Astrocyte (in vitro differentiated cells and primary cell): ENCODE measurements at regions not wholly inside any gene's neighbourhood (a gene's known extent, or its start where the extent isn't known, plus 50 kb on each side); places are given as distances from the start of the nearest gene placed in this dataset.

Experiments used
- DNase-seq: peaks from one replicate; pipeline ENCODE4 v3.0.0-alpha.2; 2010; ENCODE audit warnings: low read depth
- FAIRE-seq: peaks from 2 replicates; lab custom pipeline; 2011; peaks lifted over from hg19 to GRCh38; lab: Jason Lieb, UNC
- H2AFZ ChIP-seq: 2 replicates; pipeline ENCODE4 v1.6.0; 2012; ENCODE audit warnings: low read depth, low read length, inconsistent platforms
- H3K27ac ChIP-seq: 2 replicates; pipeline ENCODE4 v1.5.1; 2011; ENCODE audit warnings: low read depth, low read length, inconsistent platforms
- H3K27me3 ChIP-seq: 2 replicates; pipeline ENCODE4 v1.6.0; 2011; ENCODE audit warnings: low read length, inconsistent platforms; ENCODE audit not compliant: insufficient read depth
- H3K36me3 ChIP-seq: 2 replicates; pipeline ENCODE4 v1.5.1; 2011; ENCODE audit warnings: low read length, inconsistent platforms; ENCODE audit not compliant: insufficient read depth
- H3K4me1 ChIP-seq: 2 replicates; pipeline ENCODE4 v1.5.1; 2011; ENCODE audit warnings: low read length, inconsistent platforms; ENCODE audit not compliant: insufficient read depth
- H3K4me2 ChIP-seq: 2 replicates; pipeline ENCODE4 v1.6.0; 2012; ENCODE audit warnings: low read length, inconsistent platforms
- H3K4me3 ChIP-seq: 2 replicates; pipeline ENCODE4 v1.5.1; 2011; ENCODE audit warnings: low read depth, mild to moderate bottlenecking, low read length, inconsistent platforms; ENCODE audit not compliant: insufficient read depth
- H3K79me2 ChIP-seq: 2 replicates; pipeline ENCODE4 v1.6.0; 2012; ENCODE audit warnings: mild to moderate bottlenecking, low read length, inconsistent platforms; ENCODE audit not compliant: insufficient read depth
- H3K9ac ChIP-seq: 2 replicates; pipeline ENCODE4 v1.6.0; 2012; ENCODE audit warnings: mild to moderate bottlenecking, low read length, inconsistent platforms
- H3K9me3 ChIP-seq: 2 replicates; pipeline ENCODE4 v1.5.1; 2012; ENCODE audit warnings: low read depth, mild to moderate bottlenecking, low read length, inconsistent platforms; ENCODE audit not compliant: insufficient read depth
- H4K20me1 ChIP-seq: 2 replicates; pipeline ENCODE4 v1.6.0; 2012; ENCODE audit warnings: low read length, inconsistent platforms; ENCODE audit not compliant: insufficient read depth
- H3K27ac Mint-ChIP-seq: one replicate; pipeline ENCODE4 v1.8.0; 2021; ENCODE audit warnings: mild to moderate bottlenecking, mixed read lengths; ENCODE audit not compliant: unreplicated experiment
- H3K27me3 Mint-ChIP-seq: one replicate; pipeline ENCODE4 v1.8.0; 2021; ENCODE audit warnings: low read depth, mixed read lengths; ENCODE audit not compliant: unreplicated experiment
- H3K36me3 Mint-ChIP-seq: one replicate; pipeline ENCODE4 v1.8.0; 2021; ENCODE audit warnings: low read depth, mixed read lengths; ENCODE audit not compliant: unreplicated experiment
- H3K4me1 Mint-ChIP-seq: one replicate; pipeline ENCODE4 v1.8.0; 2021; ENCODE audit warnings: low read depth, mixed read lengths; ENCODE audit not compliant: unreplicated experiment
- H3K4me3 Mint-ChIP-seq: one replicate; pipeline ENCODE4 v1.8.0; 2021; ENCODE audit warnings: mild to moderate bottlenecking, moderate library complexity, mixed read lengths; ENCODE audit not compliant: unreplicated experiment
- H3K9me3 Mint-ChIP-seq: one replicate; pipeline ENCODE4 v1.8.0; 2021; ENCODE audit warnings: mild to moderate bottlenecking, mixed read lengths; ENCODE audit not compliant: unreplicated experiment
- EZH2 ChIP-seq: IDR thresholded peaks from 2 replicates; pipeline ENCODE4 v1.6.1; 2012; ENCODE audit warnings: mild to moderate bottlenecking, low read length, inconsistent platforms; ENCODE audit not compliant: insufficient read depth
- TF ChIP-seq, protein P1 (sequence below): IDR thresholded peaks from 2 replicates; pipeline ENCODE4 v1.5.1; 2011; ENCODE audit warnings: low read depth, mild to moderate bottlenecking, inconsistent platforms, low read length, moderate library complexity; ENCODE audit not compliant: insufficient read depth

DNA sequence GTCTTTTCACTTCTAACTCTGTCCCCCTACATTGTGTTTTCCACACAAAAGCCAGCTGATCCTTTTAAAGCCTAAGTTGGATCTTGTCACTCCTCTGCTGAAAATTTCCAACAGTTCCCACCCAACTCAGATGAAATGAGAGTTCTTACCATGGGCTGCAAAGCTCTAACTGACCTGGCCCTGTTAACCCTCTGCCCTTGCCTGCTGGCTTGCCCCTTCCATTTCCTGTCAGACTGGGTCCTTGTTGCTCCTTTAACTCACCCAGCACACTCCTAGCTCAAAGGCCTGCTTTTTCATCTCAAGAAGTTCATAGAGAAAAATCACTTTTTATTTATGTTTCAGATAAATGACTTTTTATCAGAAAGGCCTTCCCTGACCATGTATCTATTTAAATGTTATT, 66.5 kb upstream of the HEY2 start:
- Mint-ChIP-seq H3K36me3 (peaks cover 4% of the 10 kb centered on the region), H3K27ac (no peak overlapping the region), H3K4me1 (peaks cover 15% of the 10 kb centered on the region), H3K4me3 (no peak overlapping the region), H3K9me3 (peaks cover 15% of the 10 kb centered on the region), H3K27me3 (no peaks in the 10 kb centered on the region)
- no peak overlapping the region for H3K4me2 ChIP-seq
- H3K9me3 ChIP-seq: no peaks in the 10 kb centered on the region
- no peaks in the 10 kb centered on the region for H3K79me2 ChIP-seq
- H2AFZ ChIP-seq: no peak overlapping the region
- H3K36me3 ChIP-seq: no peaks in the 10 kb centered on the region
- no peaks in the 10 kb centered on the region for H4K20me1 ChIP-seq
- no peaks in the 10 kb centered on the region for H3K27me3 ChIP-seq
- no peak for DNase-seq
- H3K4me3 ChIP-seq: no peak overlapping the region
- no peak for TF ChIP-seq EZH2
- TF ChIP-seq, protein P1, sequence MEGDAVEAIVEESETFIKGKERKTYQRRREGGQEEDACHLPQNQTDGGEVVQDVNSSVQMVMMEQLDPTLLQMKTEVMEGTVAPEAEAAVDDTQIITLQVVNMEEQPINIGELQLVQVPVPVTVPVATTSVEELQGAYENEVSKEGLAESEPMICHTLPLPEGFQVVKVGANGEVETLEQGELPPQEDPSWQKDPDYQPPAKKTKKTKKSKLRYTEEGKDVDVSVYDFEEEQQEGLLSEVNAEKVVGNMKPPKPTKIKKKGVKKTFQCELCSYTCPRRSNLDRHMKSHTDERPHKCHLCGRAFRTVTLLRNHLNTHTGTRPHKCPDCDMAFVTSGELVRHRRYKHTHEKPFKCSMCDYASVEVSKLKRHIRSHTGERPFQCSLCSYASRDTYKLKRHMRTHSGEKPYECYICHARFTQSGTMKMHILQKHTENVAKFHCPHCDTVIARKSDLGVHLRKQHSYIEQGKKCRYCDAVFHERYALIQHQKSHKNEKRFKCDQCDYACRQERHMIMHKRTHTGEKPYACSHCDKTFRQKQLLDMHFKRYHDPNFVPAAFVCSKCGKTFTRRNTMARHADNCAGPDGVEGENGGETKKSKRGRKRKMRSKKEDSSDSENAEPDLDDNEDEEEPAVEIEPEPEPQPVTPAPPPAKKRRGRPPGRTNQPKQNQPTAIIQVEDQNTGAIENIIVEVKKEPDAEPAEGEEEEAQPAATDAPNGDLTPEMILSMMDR: no peak
- H3K4me1 ChIP-seq: no peaks in the 10 kb centered on the region
- FAIRE-seq: no peak
- no peak overlapping the region for H3K27ac ChIP-seq
- no peak overlapping the region for H3K9ac ChIP-seq

DNA sequence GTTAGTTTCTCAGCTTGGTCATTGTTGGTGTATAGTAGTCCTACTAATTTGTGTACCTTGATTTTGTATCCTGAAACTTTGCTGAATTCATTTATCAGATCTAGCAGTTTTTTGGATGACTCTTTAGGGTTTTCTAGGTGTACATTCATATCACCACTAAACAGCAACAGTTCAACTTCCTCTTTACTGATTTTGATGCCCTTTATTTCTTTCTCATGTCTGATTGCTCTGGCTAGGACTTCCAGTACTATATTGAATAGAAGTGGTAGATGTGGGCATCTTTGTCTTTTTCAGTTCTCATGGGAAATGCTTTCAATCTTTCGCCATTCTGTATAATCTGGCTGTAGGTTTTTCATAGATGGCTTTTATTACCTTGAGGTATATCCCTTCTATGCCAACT, 61.3 kb upstream of the HEY2 start:
- H3K9me3 Mint-ChIP-seq: peaks cover 18% of the 10 kb centered on the region

DNA sequence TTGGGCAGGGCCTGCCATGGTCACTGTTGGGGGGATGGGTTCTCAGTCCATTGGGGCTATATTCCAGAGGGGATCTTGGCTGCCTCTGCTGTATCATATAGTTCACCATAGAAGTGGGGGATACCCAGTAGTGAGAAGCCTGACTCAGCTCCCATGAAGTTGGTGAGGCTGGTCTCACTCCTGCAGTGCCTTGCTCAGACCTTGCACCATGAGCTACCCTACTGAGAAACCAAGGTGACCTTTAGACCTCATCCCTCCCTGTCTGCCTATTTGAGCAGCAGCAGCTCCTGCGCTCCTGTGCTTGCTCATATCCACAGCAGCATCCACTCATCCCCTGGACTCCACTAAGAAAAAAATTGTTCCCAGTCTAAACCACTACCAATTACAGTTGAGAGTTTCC, 56.0 kb upstream of the HEY2 start:
- peaks cover 8% of the 10 kb centered on the region for H3K9me3 Mint-ChIP-seq
- Histone ChIP-seq H2AFZ (no peak overlapping the region), H3K4me1 (no peaks in the 10 kb centered on the region), H3K27ac (no peak overlapping the region), H3K4me2 (no peak overlapping the region), H3K9me3 (no peaks in the 10 kb centered on the region), H3K27me3 (no peaks in the 10 kb centered on the region), H3K9ac (no peak overlapping the region), H3K36me3 (no peaks in the 10 kb centered on the region), H3K79me2 (no peaks in the 10 kb centered on the region), H4K20me1 (no peaks in the 10 kb centered on the region), H3K4me3 (no peak overlapping the region)
- no peak overlapping the region for H3K27ac Mint-ChIP-seq
- H3K36me3 Mint-ChIP-seq: no peaks in the 10 kb centered on the region
- no peak for FAIRE-seq
- no peaks in the 10 kb centered on the region for H3K27me3 Mint-ChIP-seq
- no peak overlapping the region for H3K4me3 Mint-ChIP-seq
- no peak for DNase-seq
- no peaks in the 10 kb centered on the region for H3K4me1 Mint-ChIP-seq
- no peak for TF ChIP-seq EZH2
- TF ChIP-seq, protein P1: no peak

More for the DNA sequence above, 61.3 kb upstream of the HEY2 start:
- no peaks in the 10 kb centered on the region for H3K27me3 Mint-ChIP-seq
- Histone ChIP-seq H3K79me2 (no peaks in the 10 kb centered on the region), H2AFZ (no peak overlapping the region), H3K9me3 (no peaks in the 10 kb centered on the region), H3K4me2 (no peak overlapping the region), H4K20me1 (no peaks in the 10 kb centered on the region), H3K9ac (no peak overlapping the region), H3K4me1 (no peaks in the 10 kb centered on the region), H3K36me3 (no peaks in the 10 kb centered on the region), H3K27me3 (no peaks in the 10 kb centered on the region), H3K4me3 (no peak overlapping the region), H3K27ac (no peak overlapping the region)
- H3K36me3 Mint-ChIP-seq: no peaks in the 10 kb centered on the region
- TF ChIP-seq, protein P1: no peak
- no peak for TF ChIP-seq EZH2
- no peak for FAIRE-seq
- H3K4me3 Mint-ChIP-seq: no peak overlapping the region
- H3K4me1 Mint-ChIP-seq: no peaks in the 10 kb centered on the region
- no peak overlapping the region for H3K27ac Mint-ChIP-seq
- no peak for DNase-seq
